Psoas muscle (tissue), 6 donors: ENCODE measurements at regions not wholly inside any gene's neighbourhood (a gene's known extent, or its start where the extent isn't known, plus 50 kb on each side); places are given as distances from the start of the nearest gene placed in this dataset.

Experiments used
- ATAC-seq, 4 donors: fragments of 200-7000 bp; cut with Tn5 transposase; one replicate each; pipeline ENCODE4 v1.9.1; 2020; ENCODE audit warnings: moderate library complexity in 3 of 4, mild to moderate bottlenecking in 2 of 4
- DNase-seq, 2 donors: peaks; one replicate each; pipeline ENCODE4 v3.0.0-alpha.2; 2020
- H3K27ac ChIP-seq: fragments of 200-600 bp; one replicate; pipeline ENCODE4 v1.8.0; 2022
- H3K27me3 ChIP-seq, 3 donors: fragments of 200-600 bp in 1 of 3; one replicate each; pipeline versions ENCODE4 v1.6.1 to v1.8.0; 2013 to 2022; ENCODE audit warnings: low read length in 2 of 3, mild to moderate bottlenecking in 2 of 3, moderate library complexity in 1 of 3; ENCODE audit not compliant: insufficient read depth in 3 of 3
- H3K36me3 ChIP-seq, 2 donors: fragments of 200-600 bp in 1 of 2; one replicate each; pipeline versions ENCODE4 v1.6.1 to v1.8.0; 2013 to 2022; ENCODE audit warnings: low read depth in 1 of 2, mild to moderate bottlenecking in 1 of 2, moderate library complexity in 1 of 2; ENCODE audit not compliant: insufficient read depth in 1 of 2
- H3K4me1 ChIP-seq: fragments of 200-600 bp; one replicate; pipeline ENCODE4 v1.8.0; 2022
- H3K4me3 ChIP-seq: fragments of 200-600 bp; one replicate; pipeline ENCODE4 v1.8.0; 2022; ENCODE audit warnings: mild to moderate bottlenecking
- H3K9me3 ChIP-seq: fragments of 200-600 bp; one replicate; pipeline ENCODE4 v1.8.0; 2022
- intact Hi-C, 2 donors: fragments of 100-400 bp; cut with DNase I; formaldehyde crosslinking; loops; one replicate each; pipeline versions ENCODE4 v1.11.0 to v1.14.2; 2022
- TF ChIP-seq, protein P1 (sequence below): fragments of 200-600 bp; IDR thresholded peaks from one replicate; pipeline ENCODE4 v1.8.0; 2022; ENCODE audit warnings: antibody characterized with exemption
- donor health status: healthy with polysubstance abuse.
- donor health status: DM: no; HTN: no; CAD: no; lungs with moderate emphysema.
- donor health status: healthy.
- donor health status: DM: yes; HTN: yes; CAD: no.
- donor health status: DM: no; HTN: no; CAD: no.
- donor health status: DM: yes; HTN: yes; CAD: no.

DNA sequence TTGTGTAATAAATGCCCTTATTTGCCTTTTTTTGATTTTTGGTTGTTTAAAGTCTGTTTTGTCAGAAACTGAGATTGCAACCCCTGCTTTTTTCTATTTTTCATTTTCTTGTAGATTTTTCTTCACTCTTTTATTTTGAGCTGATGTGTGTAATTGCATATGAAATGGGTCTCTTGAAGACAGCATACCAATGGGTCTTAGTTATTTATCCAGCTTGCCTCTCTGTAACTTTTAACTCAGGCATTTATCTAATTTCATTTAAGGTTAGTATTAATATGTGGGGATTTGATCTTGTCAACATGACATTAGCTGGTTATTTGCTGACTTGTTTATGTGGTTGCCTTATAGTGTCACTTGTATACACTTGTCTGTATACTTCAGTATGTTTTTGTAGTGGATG lies 378.0 kb downstream of the CPXCR1 start:
- Histone ChIP-seq H3K4me3 (no peak overlapping the region), H3K9me3 (no peaks in the 10 kb centered on the region), H3K27me3 (no peaks in the 10 kb centered on the region), H3K4me1 (no peaks in the 10 kb centered on the region), H3K27ac (no peak overlapping the region), H3K36me3 (no peaks in the 10 kb centered on the region)
- ATAC-seq, result no peak
- TF ChIP-seq, protein P1, sequence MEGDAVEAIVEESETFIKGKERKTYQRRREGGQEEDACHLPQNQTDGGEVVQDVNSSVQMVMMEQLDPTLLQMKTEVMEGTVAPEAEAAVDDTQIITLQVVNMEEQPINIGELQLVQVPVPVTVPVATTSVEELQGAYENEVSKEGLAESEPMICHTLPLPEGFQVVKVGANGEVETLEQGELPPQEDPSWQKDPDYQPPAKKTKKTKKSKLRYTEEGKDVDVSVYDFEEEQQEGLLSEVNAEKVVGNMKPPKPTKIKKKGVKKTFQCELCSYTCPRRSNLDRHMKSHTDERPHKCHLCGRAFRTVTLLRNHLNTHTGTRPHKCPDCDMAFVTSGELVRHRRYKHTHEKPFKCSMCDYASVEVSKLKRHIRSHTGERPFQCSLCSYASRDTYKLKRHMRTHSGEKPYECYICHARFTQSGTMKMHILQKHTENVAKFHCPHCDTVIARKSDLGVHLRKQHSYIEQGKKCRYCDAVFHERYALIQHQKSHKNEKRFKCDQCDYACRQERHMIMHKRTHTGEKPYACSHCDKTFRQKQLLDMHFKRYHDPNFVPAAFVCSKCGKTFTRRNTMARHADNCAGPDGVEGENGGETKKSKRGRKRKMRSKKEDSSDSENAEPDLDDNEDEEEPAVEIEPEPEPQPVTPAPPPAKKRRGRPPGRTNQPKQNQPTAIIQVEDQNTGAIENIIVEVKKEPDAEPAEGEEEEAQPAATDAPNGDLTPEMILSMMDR, result no peak
- intact Hi-C loops, result no loop called here
- DNase-seq, result no peak
